ENCODE measurements at regions not wholly inside any gene's neighbourhood (a gene's known extent, or its start where the extent isn't known, plus 50 kb on each side); places are given as distances from the start of the nearest gene placed in this dataset.

DNA sequence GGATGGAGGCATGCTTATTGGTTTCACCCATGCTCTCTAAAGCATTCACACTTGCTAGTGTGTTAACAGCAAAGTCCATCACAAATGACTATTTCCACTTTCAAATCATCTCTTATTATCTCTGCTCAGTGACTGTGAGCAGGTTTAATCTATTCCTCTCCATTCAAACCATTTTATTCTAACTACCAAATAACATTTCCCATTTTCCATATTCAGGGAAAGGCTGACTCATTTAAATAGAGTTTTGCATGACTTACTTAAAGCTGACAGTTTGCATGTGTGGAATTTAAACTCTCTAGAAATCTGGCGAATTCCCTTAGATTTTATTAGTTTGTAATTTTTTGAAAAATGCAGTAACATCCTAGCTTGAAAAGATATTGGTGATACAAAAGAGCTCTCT is 615.7 kb upstream of the LRRC4C start:
- TF ChIP-seq POLR2A (IDR thresholded peaks at IDR 0.05) = no peak
- TF ChIP-seq POLR2AphosphoS5 (IDR thresholded peaks at IDR 0.05) = no peak

Measured in stomach (tissue), 4 donors.